Breast epithelium (tissue), 4 donors: ENCODE measurements at regions not wholly inside any gene's neighbourhood (a gene's known extent, or its start where the extent isn't known, plus 50 kb on each side); places are given as distances from the start of the nearest gene placed in this dataset.
"Not testable (repeated sequence)": the region's sequence is repeated elsewhere in the genome, so short reads cannot be mapped to it uniquely, and the experiment has no call there.

ENCODE experiments used
- DNase-seq, 2 donors: peaks; one replicate each; pipeline ENCODE4 v3.0.0-alpha.2; 2019; ENCODE audit warnings: low spot score in 2 of 2
- H3K27ac ChIP-seq, 2 donors: fragments of 200-600 bp; sonication (generic) in 1 of 2; one replicate each; pipeline ENCODE4 v1.5.1; 2016 to 2019; ENCODE audit warnings: mild to moderate bottlenecking in 1 of 2
- H3K27me3 ChIP-seq, 2 donors: fragments of 200-600 bp; sonication (generic) in 1 of 2; one replicate each; pipeline versions ENCODE4 v1.5.1 to v1.6.0; 2017 to 2019; ENCODE audit warnings: control low read depth in 1 of 2, mild to moderate bottlenecking in 1 of 2
- H3K36me3 ChIP-seq: fragments of 200-600 bp; one replicate; pipeline ENCODE4 v1.5.1; 2019
- H3K4me1 ChIP-seq, 2 donors: fragments of 200-600 bp; sonication (generic); one replicate each; pipeline ENCODE4 v1.5.1; 2016 to 2019; ENCODE audit warnings: control low read depth in 1 of 2
- H3K4me3 ChIP-seq, 3 donors: fragments of 200-600 bp; sonication (generic); 1 replicate in 2 of 3; 2 replicates in 1 of 3; pipeline ENCODE4 v1.5.1; 2016 to 2019; ENCODE audit warnings: mild to moderate bottlenecking in 3 of 3, moderate library complexity in 2 of 3
- H3K9me3 ChIP-seq, 2 donors: fragments of 200-600 bp; sonication (generic) in 1 of 2; one replicate each; pipeline ENCODE4 v1.5.1; 2016 to 2019; ENCODE audit warnings: control low read depth in 1 of 2
- POLR2A ChIP-seq: fragments of 450-650 bp; IDR thresholded peaks from one replicate; pipeline ENCODE4 v1.6.1; 2016; ENCODE audit warnings: antibody characterized with exemption, mild to moderate bottlenecking, moderate library complexity
- POLR2AphosphoS5 ChIP-seq, 3 donors: sonication (generic); formaldehyde crosslinking; IDR thresholded peaks; one replicate each; pipeline ENCODE4 v1.6.1; 2017; ENCODE audit warnings: antibody characterized with exemption in 3 of 3
- intact Hi-C: fragments of 100-400 bp; cut with DNase I; formaldehyde crosslinking; loops from one replicate; pipeline ENCODE4 v1.15.1; 2023; ENCODE audit warnings: low total_unique reads
- TF ChIP-seq, protein P1 (sequence below), 3 donors: fragments of 450-650 bp; IDR thresholded peaks; one replicate each; pipeline ENCODE4 v1.5.1; 2016 to 2017; ENCODE audit warnings: antibody characterized with exemption in 3 of 3, mild to moderate bottlenecking in 3 of 3, moderate library complexity in 3 of 3

DNA sequence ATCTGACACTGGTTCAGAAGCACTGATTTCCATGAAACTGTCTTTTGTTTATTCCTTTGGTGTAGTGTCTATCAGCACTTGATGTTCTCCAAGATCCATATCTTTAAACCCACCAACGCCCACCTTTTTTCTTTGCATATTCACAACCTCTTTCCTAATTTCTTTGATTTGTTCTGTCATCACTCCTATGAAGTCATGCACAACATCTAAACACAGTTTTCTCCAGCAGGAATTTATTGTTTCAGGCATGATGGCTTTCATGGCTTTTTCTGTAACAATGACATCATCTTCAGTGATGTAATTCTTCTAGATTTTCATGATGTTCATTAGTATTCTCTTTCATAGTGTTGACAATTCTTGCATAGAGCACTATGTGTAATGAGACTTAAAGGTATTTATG, 219.6 kb upstream of the POU1F1 start:
- H3K4me3 ChIP-seq = no peak overlapping the region
- no peaks in the 10 kb centered on the region for H3K27me3 ChIP-seq
- no peaks in the 10 kb centered on the region for H3K36me3 ChIP-seq
- H3K9me3 ChIP-seq = no peaks in the 10 kb centered on the region
- TF ChIP-seq POLR2AphosphoS5 (IDR thresholded peaks at IDR 0.05) (no peak), POLR2A (no peak)
- TF ChIP-seq, protein P1, sequence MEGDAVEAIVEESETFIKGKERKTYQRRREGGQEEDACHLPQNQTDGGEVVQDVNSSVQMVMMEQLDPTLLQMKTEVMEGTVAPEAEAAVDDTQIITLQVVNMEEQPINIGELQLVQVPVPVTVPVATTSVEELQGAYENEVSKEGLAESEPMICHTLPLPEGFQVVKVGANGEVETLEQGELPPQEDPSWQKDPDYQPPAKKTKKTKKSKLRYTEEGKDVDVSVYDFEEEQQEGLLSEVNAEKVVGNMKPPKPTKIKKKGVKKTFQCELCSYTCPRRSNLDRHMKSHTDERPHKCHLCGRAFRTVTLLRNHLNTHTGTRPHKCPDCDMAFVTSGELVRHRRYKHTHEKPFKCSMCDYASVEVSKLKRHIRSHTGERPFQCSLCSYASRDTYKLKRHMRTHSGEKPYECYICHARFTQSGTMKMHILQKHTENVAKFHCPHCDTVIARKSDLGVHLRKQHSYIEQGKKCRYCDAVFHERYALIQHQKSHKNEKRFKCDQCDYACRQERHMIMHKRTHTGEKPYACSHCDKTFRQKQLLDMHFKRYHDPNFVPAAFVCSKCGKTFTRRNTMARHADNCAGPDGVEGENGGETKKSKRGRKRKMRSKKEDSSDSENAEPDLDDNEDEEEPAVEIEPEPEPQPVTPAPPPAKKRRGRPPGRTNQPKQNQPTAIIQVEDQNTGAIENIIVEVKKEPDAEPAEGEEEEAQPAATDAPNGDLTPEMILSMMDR (IDR thresholded peaks at IDR 0.05) = no peak
- H3K4me1 ChIP-seq = no peaks in the 10 kb centered on the region
- no peak overlapping the region for H3K27ac ChIP-seq
- no peak for DNase-seq
- intact Hi-C loops = no loop called here

DNA sequence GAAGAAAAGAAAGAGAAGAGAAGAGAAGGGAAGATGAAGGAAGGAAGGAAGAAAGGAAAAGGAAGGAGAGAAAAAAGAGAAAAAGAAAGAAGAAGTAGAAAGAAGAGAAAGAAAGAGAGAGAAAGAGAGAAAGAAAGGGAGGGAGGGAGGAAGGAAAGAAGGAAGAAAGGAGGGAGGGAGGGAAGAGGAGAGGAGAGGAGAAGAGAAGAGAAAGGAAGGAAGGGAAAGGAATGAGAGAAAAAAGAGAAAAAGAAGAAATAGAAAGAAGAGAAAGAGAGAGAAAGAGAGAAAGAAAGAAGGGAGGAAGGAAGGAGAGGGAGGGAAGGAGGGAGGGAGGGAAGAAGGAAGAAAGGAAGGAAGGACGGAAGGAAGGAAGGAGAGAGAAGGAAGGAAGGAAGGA, 217.9 kb upstream of the POU1F1 start:
- H3K36me3 ChIP-seq = no peaks in the 10 kb centered on the region
- no peak for DNase-seq
- TF ChIP-seq POLR2A (no peak), POLR2AphosphoS5 (IDR thresholded peaks at IDR 0.05) (no peak)
- TF ChIP-seq, protein P1 (IDR thresholded peaks at IDR 0.05) = no peak
- H3K27ac ChIP-seq = no peak overlapping the region
- intact Hi-C loops = no loop called here
- no peaks in the 10 kb centered on the region for H3K27me3 ChIP-seq
- no peaks in the 10 kb centered on the region for H3K9me3 ChIP-seq
- no peaks in the 10 kb centered on the region for H3K4me1 ChIP-seq
- H3K4me3 ChIP-seq = no peak overlapping the region

- Histone ChIP-seq H3K4me3 (no peak overlapping the region), H3K36me3 (no peaks in the 10 kb centered on the region), H3K4me1 (no peaks in the 10 kb centered on the region), H3K9me3 (no peaks in the 10 kb centered on the region), H3K27me3 (no peaks in the 10 kb centered on the region), H3K27ac (no peak overlapping the region)
- intact Hi-C loops = no loop called here
- no peak for DNase-seq
- TF ChIP-seq, protein P1 (IDR thresholded peaks at IDR 0.05) = no peak
- no peak for TF ChIP-seq POLR2A
- TF ChIP-seq POLR2AphosphoS5 (IDR thresholded peaks at IDR 0.05) = no peak
Observed at GRCh38 chr3:87491843-87492242, 215.5 kb upstream of the POU1F1 start.

DNA sequence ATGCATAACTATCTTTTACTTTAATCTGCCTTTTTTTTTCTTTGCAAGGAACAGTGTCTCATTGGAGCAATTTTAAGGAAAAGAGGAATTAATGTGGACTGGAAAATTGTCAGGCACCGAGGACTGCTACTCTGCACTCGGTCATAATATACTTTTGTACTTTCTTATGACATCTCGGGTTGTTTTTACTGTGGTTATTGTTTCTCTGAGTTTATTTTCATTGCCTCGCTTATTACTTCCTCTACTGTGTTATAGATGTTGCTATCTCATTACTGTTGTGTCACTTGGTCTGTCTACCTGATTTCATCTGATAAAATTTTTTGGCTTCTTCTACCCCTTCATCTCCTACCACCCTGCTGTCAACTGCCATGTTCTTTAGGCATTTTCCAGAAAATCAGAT, 213.5 kb upstream of the POU1F1 start:
- Histone ChIP-seq H3K27me3 (no peaks in the 10 kb centered on the region), H3K4me1 (no peaks in the 10 kb centered on the region), H3K36me3 (no peaks in the 10 kb centered on the region), H3K9me3 (no peaks in the 10 kb centered on the region), H3K4me3 (no peak overlapping the region), H3K27ac (no peak overlapping the region)
- intact Hi-C loops = no loop called here
- DNase-seq = no peak
- TF ChIP-seq POLR2A (no peak), POLR2AphosphoS5 (IDR thresholded peaks at IDR 0.05) (no peak)
- TF ChIP-seq, protein P1 (IDR thresholded peaks at IDR 0.05) = no peak

DNA sequence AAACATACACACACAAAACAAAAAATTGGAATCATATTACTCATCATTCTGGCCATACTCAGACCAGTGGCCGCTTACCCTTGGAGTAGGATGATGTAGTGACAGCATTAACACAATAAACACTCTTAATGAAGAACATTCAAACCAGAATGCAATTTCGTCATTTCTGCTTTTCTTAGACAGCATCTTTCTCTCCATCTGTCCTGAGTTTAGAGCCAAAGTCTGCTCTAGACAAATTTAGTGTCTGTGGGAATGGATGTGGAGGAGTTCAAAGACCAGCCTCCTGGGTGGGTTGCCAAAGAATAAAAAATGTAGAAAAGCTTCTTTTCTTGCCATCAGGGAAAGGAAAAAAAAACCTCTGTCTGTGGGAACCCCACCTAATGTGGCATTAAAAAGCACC, 212.4 kb upstream of the POU1F1 start:
- Histone ChIP-seq H3K36me3 (peaks cover 3% of the 10 kb centered on the region), H3K4me1 (no peaks in the 10 kb centered on the region), H3K9me3 (no peaks in the 10 kb centered on the region), H3K4me3 (no peak overlapping the region), H3K27me3 (no peaks in the 10 kb centered on the region), H3K27ac (no peak overlapping the region)
- no peak for DNase-seq
- intact Hi-C loops = no loop called here
- TF ChIP-seq, protein P1 (IDR thresholded peaks at IDR 0.05) = no peak

DNA sequence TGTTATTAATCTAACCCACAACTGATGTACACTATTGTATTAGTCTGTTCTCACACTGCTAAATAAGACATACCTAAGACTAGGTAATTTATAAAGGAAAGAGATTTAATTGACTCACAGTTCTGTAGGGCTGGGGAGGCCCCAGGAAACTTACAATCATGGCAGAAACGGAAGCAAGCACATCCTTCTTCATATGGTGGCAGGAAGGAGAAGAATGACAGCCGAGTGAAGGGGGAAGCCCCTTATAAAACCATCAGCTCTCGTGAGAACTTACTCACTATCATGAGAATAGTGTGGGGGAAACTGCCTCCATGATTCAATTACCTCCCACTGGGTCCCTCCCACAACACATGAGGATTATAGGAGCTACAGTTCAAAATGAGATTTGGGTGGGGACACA, 210.3 kb upstream of the POU1F1 start:
- H3K27me3 ChIP-seq, intact Hi-C loops, H3K27ac ChIP-seq, DNase-seq, H3K36me3 ChIP-seq, H3K4me3 ChIP-seq, H3K4me1 ChIP-seq, H3K9me3 ChIP-seq: not testable (repeated sequence)
